IPS DF 19.7 (cell line): ENCODE measurements at regions not wholly inside any gene's neighbourhood (a gene's known extent, or its start where the extent isn't known, plus 50 kb on each side); places are given as distances from the start of the nearest gene placed in this dataset.
"Not testable (repeated sequence)": the region's sequence is repeated elsewhere in the genome, so short reads cannot be mapped to it uniquely, and the experiment has no call there.

ENCODE experiments used
- DNase-seq: peaks from one replicate; pipeline ENCODE4 v3.0.0-alpha.2; 2013; ENCODE audit warnings: low read depth, low spot score

GRCh38 chr4:15162465-15163283 is 160.4 kb downstream of the CPEB2 start:
- DNase-seq = no peak

GRCh38 chr4:15163284-15163645 is 161.0 kb downstream of the CPEB2 start:
- no peak for DNase-seq

- DNase-seq = no peak
These were observed 162.3 kb downstream of the CPEB2 start for GRCh38 chr4:15164571-15164970.

GRCh38 chr4:15167743-15168142 is 165.5 kb downstream of the CPEB2 start:
- DNase-seq = no peak

- no peak for DNase-seq
These were observed 166.5 kb downstream of the CPEB2 start for GRCh38 chr4:15168759-15169158.

GRCh38 chr4:15171725-15172124 is 169.4 kb downstream of the CPEB2 start:
- DNase-seq = no peak

GRCh38 chr4:15173251-15173650 is 171.0 kb downstream of the CPEB2 start:
- DNase-seq = no peak

- not testable (repeated sequence) for DNase-seq
These were observed 171.9 kb downstream of the CPEB2 start for GRCh38 chr4:15174168-15174567.

GRCh38 chr4:15179842-15180241 is 177.6 kb downstream of the CPEB2 start:
- DNase-seq = not testable (repeated sequence)

- DNase-seq = no peak
These were observed 180.4 kb downstream of the CPEB2 start for GRCh38 chr4:15182600-15183220.

GRCh38 chr4:15186149-15186548 is 183.9 kb downstream of the CPEB2 start:
- DNase-seq = no peak

- DNase-seq = no peak
These were observed 184.5 kb downstream of the CPEB2 start for GRCh38 chr4:15186806-15187205.

GRCh38 chr4:15188605-15189539 is 186.6 kb downstream of the CPEB2 start:
- no peak for DNase-seq

GRCh38 chr4:15194520-15194919 is 192.2 kb downstream of the CPEB2 start:
- no peak for DNase-seq

GRCh38 chr4:15197005-15197404 is 194.7 kb downstream of the CPEB2 start:
- no peak for DNase-seq

- DNase-seq = no peak
These were observed 195.9 kb downstream of the CPEB2 start for GRCh38 chr4:15198070-15198727.

GRCh38 chr4:15201782-15202181 is 199.5 kb downstream of the CPEB2 start:
- DNase-seq = no peak

- DNase-seq = no peak
These were observed 200.2 kb downstream of the CPEB2 start for GRCh38 chr4:15202481-15202880.

- not testable (repeated sequence) for DNase-seq
These were observed 204.2 kb downstream of the CPEB2 start for GRCh38 chr4:15206526-15206925.

GRCh38 chr4:15213302-15213970 is 211.2 kb downstream of the CPEB2 start:
- no peak for DNase-seq

GRCh38 chr4:15215109-15215508 is 212.7 kb upstream of the C1QTNF7 start:
- no peak for DNase-seq
